GM23338 (cell line): ENCODE measurements at regions not wholly inside any gene's neighbourhood (a gene's known extent, or its start where the extent isn't known, plus 50 kb on each side); places are given as distances from the start of the nearest gene placed in this dataset.

ENCODE experiments used
- ATAC-seq: fragments of 200-7000 bp; cut with Tn5 transposase; 3 replicates; pipeline ENCODE4 v1.9.1; 2020
- DNase-seq: peaks from one replicate; pipeline ENCODE4 v3.0.0-alpha.2; 2015; ENCODE audit warnings: low spot score
- H2AFZ ChIP-seq: fragments of 200-600 bp; sonication (generic); 2 replicates; pipeline ENCODE4 v1.8.0; 2016; ENCODE audit warnings: antibody characterized with exemption, mild to moderate bottlenecking, moderate library complexity
- H3F3A ChIP-seq: fragments of 200-600 bp; sonication (generic); replicated peaks from 2 replicates; pipeline ENCODE4 v1.8.0; 2017; ENCODE audit warnings: antibody characterized with exemption, mixed run types, low read depth
- H3K27ac ChIP-seq: fragments of 200-600 bp; sonication (generic); 2 replicates; pipeline ENCODE4 v1.6.1; 2016; ENCODE audit warnings: low read depth
- H3K27me3 ChIP-seq: fragments of 200-600 bp; sonication (generic); 2 replicates; pipeline ENCODE4 v1.8.0; 2016; ENCODE audit warnings: mild to moderate bottlenecking, mixed run types, moderate library complexity; ENCODE audit not compliant: insufficient read depth
- H3K36me3 ChIP-seq: fragments of 200-600 bp; sonication (generic); 2 replicates; pipeline ENCODE4 v1.8.0; 2016; ENCODE audit warnings: mild to moderate bottlenecking; ENCODE audit not compliant: insufficient read depth
- H3K4me1 ChIP-seq: fragments of 200-600 bp; sonication (generic); 2 replicates; pipeline ENCODE4 v1.8.0; 2016; ENCODE audit warnings: mild to moderate bottlenecking, moderate library complexity; ENCODE audit not compliant: insufficient read depth
- H3K4me2 ChIP-seq: fragments of 200-600 bp; sonication (generic); 2 replicates; pipeline ENCODE4 v1.7.1; 2017; ENCODE audit warnings: mixed run types
- H3K4me3 ChIP-seq: fragments of 200-600 bp; sonication (generic); 2 replicates; pipeline ENCODE4 v1.6.1; 2016; ENCODE audit warnings: mixed run types
- H3K79me2 ChIP-seq: fragments of 200-600 bp; sonication (generic); replicated peaks from 2 replicates; pipeline ENCODE4 v1.8.0; 2017; ENCODE audit warnings: mild to moderate bottlenecking; ENCODE audit not compliant: insufficient read depth
- H3K9me2 ChIP-seq: fragments of 200-600 bp; sonication (generic); 2 replicates; pipeline ENCODE4 v1.8.0; 2017; ENCODE audit not compliant: insufficient read depth
- H4K20me1 ChIP-seq: fragments of 200-600 bp; sonication (generic); replicated peaks from 2 replicates; pipeline ENCODE4 v1.8.0; 2017; ENCODE audit warnings: mild to moderate bottlenecking; ENCODE audit not compliant: insufficient read depth
- H3K27ac Mint-ChIP-seq: 2 replicates; pipeline ENCODE4 v1.8.0; 2020; ENCODE audit warnings: inconsistent platforms, mild to moderate bottlenecking, moderate library complexity, mixed read lengths
- H3K27me3 Mint-ChIP-seq: 3 replicates; pipeline ENCODE4 v1.8.0; 2022; ENCODE audit warnings: low read depth, mild to moderate bottlenecking, moderate library complexity, mixed read lengths, inconsistent platforms; ENCODE audit not compliant: insufficient read depth, poor library complexity
- H3K36me3 Mint-ChIP-seq: 3 replicates; pipeline ENCODE4 v1.8.0; 2021; ENCODE audit warnings: low read depth, mild to moderate bottlenecking, inconsistent platforms, moderate library complexity, mixed read lengths
- H3K4me1 Mint-ChIP-seq: 3 replicates; pipeline ENCODE4 v1.8.0; 2020; ENCODE audit warnings: mild to moderate bottlenecking, inconsistent platforms, mixed read lengths
- H3K4me3 Mint-ChIP-seq: 3 replicates; pipeline ENCODE4 v1.8.0; 2021; ENCODE audit warnings: moderate library complexity, mild to moderate bottlenecking, inconsistent platforms, mixed read lengths
- H3K9me3 Mint-ChIP-seq: 3 replicates; pipeline ENCODE4 v1.8.0; 2020; ENCODE audit warnings: moderate library complexity, mild to moderate bottlenecking, inconsistent platforms, mixed read lengths
- NANOG ChIP-seq: IDR thresholded peaks from 2 replicates; pipeline ENCODE4 v1.6.1; 2016; ENCODE audit warnings: antibody characterized with exemption, borderline replicate concordance
- POLR2AphosphoS5 ChIP-seq: IDR thresholded peaks from 2 replicates; pipeline ENCODE4 v1.6.1; 2016; ENCODE audit warnings: antibody characterized with exemption, low read depth
- ZNF331 ChIP-seq: fragments of 250-450 bp; sonication (Bioruptor Pico); IDR thresholded peaks from 2 replicates; pipeline ENCODE4 v1.5.0; 2020; ENCODE audit warnings: low read depth, mild to moderate bottlenecking, moderate library complexity
- TF ChIP-seq, protein P1 (sequence below): IDR thresholded peaks from one replicate; pipeline ENCODE4 v1.6.1; 2018; ENCODE audit warnings: antibody characterized with exemption; ENCODE audit not compliant: unreplicated experiment
- TF ChIP-seq, protein P2 (sequence below), 2 experiments: fragments of 200-600 bp in 1 of 2; sonication (generic) in 1 of 2; conservative IDR thresholded peaks; 2 replicates each; pipeline versions ENCODE4 v1.5.1 to v1.6.1; 2016 to 2017; ENCODE audit warnings: antibody characterized with exemption in 2 of 2, low read depth in 2 of 2, mild to moderate bottlenecking in 2 of 2, moderate library complexity in 1 of 2
- TF ChIP-seq, protein P3 (sequence below): fragments of 250-450 bp; sonication (Bioruptor Pico); IDR thresholded peaks from 2 replicates; pipeline ENCODE4 v1.5.0; 2020; ENCODE audit warnings: mild to moderate bottlenecking, moderate library complexity

DNA sequence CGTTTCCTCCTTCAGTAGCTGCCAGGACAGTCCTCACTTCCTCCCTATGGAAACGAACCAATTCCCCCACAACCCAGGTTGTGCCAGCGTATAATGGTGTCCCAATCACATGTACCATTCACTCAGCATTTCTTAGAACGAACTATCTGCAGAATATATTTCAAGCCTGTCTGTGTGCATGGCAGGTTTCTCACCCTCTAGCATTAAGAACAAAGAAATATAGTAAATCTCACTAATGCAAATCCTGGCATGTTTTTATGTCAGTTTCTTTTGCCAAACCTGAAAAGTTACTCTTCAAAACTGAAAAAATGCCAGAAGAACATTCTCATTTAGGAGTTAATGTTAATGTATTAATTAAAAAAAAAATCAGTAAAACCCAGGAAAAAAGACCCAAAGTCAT, 405.9 kb upstream of the KLF6 start:
- Histone ChIP-seq H3K36me3 (no peaks in the 10 kb centered on the region), H4K20me1 (no peaks in the 10 kb centered on the region), H3K27me3 (no peaks in the 10 kb centered on the region), H3K27ac (no peak overlapping the region), H3F3A (no peaks in the 10 kb centered on the region), H3K4me3 (no peak overlapping the region), H3K9me2 (no peaks in the 10 kb centered on the region), H3K4me2 (no peak overlapping the region), H2AFZ (no peak overlapping the region), H3K4me1 (no peaks in the 10 kb centered on the region), H3K79me2 (no peaks in the 10 kb centered on the region)
- no peak for ATAC-seq
- Mint-ChIP-seq H3K27ac (no peak overlapping the region), H3K4me3 (no peak overlapping the region), H3K36me3 (no peaks in the 10 kb centered on the region), H3K4me1 (peaks cover 4% of the 10 kb centered on the region; the same call in 2 of the 3 replicates), H3K9me3 (no peaks in the 10 kb centered on the region), H3K27me3 (peaks cover 5% of the 10 kb centered on the region)
- DNase-seq, result no peak
- no peak for TF ChIP-seq ZNF331
- TF ChIP-seq NANOG, result no peak

DNA sequence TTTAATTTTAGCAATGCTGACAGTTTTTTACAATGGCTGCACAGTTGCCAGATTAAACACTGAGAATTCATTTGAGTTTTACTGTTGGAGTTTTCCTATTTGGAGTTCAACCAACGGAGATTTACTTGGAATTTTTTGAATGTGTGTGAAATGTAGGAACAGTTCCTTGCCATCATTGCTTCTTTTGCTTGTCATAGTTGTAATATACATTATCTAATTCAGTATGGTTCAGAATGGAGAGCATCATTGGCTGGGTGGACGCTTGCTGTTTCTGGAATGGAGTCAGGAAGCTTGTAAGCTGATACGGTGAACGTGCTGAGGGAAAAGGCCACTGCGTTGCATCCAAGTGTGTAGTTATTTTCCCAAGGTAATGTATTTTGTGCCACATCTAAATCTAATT, 404.3 kb upstream of the KLF6 start:
- Histone ChIP-seq H3K27me3 (no peaks in the 10 kb centered on the region), H3K9me2 (no peaks in the 10 kb centered on the region), H4K20me1 (no peaks in the 10 kb centered on the region), H3K4me2 (no peak overlapping the region), H3K79me2 (no peaks in the 10 kb centered on the region), H3K4me3 (no peak overlapping the region), H3K27ac (no peak overlapping the region), H3F3A (no peaks in the 10 kb centered on the region), H2AFZ (no peak overlapping the region), H3K36me3 (no peaks in the 10 kb centered on the region), H3K4me1 (no peaks in the 10 kb centered on the region)
- no peak for DNase-seq
- Mint-ChIP-seq H3K9me3 (no peaks in the 10 kb centered on the region), H3K4me3 (no peak overlapping the region), H3K27ac (no peak overlapping the region), H3K27me3 (no peaks in the 10 kb centered on the region), H3K36me3 (no peaks in the 10 kb centered on the region), H3K4me1 (peaks cover 4% of the 10 kb centered on the region; the same call in 2 of the 3 replicates)
- ATAC-seq, result no peak
- TF ChIP-seq ZNF331 (no peak), NANOG (no peak), POLR2AphosphoS5 (no peak)
- TF ChIP-seq, protein P1, sequence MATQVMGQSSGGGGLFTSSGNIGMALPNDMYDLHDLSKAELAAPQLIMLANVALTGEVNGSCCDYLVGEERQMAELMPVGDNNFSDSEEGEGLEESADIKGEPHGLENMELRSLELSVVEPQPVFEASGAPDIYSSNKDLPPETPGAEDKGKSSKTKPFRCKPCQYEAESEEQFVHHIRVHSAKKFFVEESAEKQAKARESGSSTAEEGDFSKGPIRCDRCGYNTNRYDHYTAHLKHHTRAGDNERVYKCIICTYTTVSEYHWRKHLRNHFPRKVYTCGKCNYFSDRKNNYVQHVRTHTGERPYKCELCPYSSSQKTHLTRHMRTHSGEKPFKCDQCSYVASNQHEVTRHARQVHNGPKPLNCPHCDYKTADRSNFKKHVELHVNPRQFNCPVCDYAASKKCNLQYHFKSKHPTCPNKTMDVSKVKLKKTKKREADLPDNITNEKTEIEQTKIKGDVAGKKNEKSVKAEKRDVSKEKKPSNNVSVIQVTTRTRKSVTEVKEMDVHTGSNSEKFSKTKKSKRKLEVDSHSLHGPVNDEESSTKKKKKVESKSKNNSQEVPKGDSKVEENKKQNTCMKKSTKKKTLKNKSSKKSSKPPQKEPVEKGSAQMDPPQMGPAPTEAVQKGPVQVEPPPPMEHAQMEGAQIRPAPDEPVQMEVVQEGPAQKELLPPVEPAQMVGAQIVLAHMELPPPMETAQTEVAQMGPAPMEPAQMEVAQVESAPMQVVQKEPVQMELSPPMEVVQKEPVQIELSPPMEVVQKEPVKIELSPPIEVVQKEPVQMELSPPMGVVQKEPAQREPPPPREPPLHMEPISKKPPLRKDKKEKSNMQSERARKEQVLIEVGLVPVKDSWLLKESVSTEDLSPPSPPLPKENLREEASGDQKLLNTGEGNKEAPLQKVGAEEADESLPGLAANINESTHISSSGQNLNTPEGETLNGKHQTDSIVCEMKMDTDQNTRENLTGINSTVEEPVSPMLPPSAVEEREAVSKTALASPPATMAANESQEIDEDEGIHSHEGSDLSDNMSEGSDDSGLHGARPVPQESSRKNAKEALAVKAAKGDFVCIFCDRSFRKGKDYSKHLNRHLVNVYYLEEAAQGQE, result no peak
- TF ChIP-seq, protein P2, sequence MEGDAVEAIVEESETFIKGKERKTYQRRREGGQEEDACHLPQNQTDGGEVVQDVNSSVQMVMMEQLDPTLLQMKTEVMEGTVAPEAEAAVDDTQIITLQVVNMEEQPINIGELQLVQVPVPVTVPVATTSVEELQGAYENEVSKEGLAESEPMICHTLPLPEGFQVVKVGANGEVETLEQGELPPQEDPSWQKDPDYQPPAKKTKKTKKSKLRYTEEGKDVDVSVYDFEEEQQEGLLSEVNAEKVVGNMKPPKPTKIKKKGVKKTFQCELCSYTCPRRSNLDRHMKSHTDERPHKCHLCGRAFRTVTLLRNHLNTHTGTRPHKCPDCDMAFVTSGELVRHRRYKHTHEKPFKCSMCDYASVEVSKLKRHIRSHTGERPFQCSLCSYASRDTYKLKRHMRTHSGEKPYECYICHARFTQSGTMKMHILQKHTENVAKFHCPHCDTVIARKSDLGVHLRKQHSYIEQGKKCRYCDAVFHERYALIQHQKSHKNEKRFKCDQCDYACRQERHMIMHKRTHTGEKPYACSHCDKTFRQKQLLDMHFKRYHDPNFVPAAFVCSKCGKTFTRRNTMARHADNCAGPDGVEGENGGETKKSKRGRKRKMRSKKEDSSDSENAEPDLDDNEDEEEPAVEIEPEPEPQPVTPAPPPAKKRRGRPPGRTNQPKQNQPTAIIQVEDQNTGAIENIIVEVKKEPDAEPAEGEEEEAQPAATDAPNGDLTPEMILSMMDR (conservative IDR thresholded peaks at IDR 0.05; ENCODE audit: low read depth in 2 of 2), result no peak
- TF ChIP-seq, protein P3, sequence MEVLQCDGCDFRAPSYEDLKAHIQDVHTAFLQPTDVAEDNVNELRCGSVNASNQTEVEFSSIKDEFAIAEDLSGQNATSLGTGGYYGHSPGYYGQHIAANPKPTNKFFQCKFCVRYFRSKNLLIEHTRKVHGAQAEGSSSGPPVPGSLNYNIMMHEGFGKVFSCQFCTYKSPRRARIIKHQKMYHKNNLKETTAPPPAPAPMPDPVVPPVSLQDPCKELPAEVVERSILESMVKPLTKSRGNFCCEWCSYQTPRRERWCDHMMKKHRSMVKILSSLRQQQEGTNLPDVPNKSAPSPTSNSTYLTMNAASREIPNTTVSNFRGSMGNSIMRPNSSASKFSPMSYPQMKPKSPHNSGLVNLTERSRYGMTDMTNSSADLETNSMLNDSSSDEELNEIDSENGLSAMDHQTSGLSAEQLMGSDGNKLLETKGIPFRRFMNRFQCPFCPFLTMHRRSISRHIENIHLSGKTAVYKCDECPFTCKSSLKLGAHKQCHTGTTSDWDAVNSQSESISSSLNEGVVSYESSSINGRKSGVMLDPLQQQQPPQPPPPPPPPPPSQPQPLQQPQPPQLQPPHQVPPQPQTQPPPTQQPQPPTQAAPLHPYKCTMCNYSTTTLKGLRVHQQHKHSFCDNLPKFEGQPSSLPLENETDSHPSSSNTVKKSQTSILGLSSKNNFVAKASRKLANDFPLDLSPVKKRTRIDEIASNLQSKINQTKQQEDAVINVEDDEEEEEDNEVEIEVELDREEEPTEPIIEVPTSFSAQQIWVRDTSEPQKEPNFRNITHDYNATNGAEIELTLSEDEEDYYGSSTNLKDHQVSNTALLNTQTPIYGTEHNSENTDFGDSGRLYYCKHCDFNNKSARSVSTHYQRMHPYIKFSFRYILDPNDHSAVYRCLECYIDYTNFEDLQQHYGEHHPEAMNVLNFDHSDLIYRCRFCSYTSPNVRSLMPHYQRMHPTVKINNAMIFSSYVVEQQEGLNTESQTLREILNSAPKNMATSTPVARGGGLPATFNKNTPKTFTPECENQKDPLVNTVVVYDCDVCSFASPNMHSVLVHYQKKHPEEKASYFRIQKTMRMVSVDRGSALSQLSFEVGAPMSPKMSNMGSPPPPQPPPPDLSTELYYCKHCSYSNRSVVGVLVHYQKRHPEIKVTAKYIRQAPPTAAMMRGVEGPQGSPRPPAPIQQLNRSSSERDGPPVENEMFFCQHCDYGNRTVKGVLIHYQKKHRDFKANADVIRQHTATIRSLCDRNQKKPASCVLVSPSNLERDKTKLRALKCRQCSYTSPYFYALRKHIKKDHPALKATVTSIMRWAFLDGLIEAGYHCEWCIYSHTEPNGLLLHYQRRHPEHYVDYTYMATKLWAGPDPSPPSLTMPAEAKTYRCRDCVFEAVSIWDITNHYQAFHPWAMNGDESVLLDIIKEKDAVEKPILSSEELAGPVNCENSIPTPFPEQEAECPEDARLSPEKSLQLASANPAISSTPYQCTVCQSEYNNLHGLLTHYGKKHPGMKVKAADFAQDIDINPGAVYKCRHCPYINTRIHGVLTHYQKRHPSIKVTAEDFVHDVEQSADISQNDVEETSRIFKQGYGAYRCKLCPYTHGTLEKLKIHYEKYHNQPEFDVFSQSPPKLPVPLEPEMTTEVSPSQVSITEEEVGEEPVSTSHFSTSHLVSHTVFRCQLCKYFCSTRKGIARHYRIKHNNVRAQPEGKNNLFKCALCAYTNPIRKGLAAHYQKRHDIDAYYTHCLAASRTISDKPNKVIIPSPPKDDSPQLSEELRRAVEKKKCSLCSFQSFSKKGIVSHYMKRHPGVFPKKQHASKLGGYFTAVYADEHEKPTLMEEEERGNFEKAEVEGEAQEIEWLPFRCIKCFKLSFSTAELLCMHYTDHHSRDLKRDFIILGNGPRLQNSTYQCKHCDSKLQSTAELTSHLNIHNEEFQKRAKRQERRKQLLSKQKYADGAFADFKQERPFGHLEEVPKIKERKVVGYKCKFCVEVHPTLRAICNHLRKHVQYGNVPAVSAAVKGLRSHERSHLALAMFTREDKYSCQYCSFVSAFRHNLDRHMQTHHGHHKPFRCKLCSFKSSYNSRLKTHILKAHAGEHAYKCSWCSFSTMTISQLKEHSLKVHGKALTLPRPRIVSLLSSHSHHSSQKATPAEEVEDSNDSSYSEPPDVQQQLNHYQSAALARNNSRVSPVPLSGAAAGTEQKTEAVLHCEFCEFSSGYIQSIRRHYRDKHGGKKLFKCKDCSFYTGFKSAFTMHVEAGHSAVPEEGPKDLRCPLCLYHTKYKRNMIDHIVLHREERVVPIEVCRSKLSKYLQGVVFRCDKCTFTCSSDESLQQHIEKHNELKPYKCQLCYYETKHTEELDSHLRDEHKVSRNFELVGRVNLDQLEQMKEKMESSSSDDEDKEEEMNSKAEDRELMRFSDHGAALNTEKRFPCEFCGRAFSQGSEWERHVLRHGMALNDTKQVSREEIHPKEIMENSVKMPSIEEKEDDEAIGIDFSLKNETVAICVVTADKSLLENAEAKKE (CRISPR knock-in tag), result no peak
